CD4-positive, alpha-beta T cell treated with Interleukin-6 at 100 ng/mL for 8 hours (primary cell): ENCODE measurements at regions not wholly inside any gene's neighbourhood (a gene's known extent, or its start where the extent isn't known, plus 50 kb on each side); places are given as distances from the start of the nearest gene placed in this dataset.

ENCODE experiments used
- DNase-seq: peaks from one replicate; pipeline ENCODE4 v3.0.0-alpha.2; 2020; ENCODE audit warnings: mixed read lengths, low spot score

DNA sequence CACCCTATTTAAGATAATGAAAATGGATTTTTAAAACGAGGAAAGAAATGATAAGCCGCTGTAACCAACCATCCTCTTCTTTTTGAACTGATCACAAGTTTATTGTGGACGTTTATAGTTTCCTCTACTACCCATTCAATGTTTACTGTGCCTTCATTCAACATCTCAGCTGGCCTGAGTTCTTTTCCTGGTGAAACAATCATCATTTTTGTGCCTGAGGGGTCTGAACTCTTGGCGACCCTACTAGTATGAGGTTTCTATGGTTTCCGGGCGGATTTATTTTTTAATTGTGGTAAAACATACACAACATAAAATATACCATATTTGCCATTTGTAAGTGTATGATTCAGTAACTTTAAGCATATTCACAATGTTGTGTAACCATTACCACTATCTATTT lies 100.7 kb downstream of the SPRY1 start:
- no peak for DNase-seq

DNA sequence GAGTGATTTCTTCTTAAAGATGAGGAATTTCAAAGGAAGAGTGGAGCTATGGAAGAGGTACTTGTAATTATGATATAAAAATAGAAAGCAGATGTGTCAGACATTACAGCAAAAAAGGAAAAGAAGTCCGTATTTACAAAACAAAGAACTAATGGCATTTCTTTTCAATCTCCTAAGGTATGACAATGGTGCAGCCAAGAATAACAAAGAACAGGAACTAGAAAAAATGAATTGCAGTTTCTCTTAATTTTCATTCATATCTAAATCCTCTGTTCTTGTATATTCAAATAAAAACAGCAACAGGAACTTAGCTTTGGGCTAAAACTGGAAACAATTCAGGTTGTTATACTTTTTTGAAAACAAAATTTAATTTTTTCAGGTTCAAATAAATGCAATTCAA lies 105.1 kb downstream of the SPRY1 start:
- no peak for DNase-seq

DNA sequence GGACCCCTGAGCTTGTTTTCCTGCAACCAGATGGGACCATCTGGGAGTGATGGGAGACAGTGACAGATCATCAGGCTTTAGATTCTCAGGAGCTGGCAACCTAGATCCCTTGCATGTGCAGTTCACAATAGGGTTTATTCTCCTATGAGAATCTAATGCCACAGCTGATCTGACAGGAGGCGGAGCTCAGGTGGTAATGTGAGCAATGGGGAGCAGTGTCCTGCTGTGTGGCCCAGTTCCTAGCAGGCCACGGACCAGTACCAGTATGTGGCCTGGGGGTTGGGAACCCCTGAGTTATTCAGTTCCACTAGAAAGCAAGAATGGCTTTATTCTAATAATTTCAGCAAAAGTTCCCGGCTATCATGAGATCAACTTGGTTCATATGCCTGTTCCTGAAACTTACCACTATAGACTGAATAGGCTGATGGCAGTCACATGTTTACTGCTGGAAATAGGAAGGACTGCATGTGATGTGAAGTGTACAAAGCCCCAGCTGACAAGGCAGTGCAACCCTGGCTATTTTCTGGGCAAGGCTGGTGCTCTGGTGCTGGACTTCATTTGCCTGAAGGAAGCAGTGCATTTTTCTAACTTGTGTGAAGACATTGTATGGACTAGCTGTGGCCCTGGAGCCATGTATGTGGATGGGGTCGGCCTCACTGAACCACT lies 107.2 kb downstream of the SPRY1 start:
- no peak for DNase-seq

DNA sequence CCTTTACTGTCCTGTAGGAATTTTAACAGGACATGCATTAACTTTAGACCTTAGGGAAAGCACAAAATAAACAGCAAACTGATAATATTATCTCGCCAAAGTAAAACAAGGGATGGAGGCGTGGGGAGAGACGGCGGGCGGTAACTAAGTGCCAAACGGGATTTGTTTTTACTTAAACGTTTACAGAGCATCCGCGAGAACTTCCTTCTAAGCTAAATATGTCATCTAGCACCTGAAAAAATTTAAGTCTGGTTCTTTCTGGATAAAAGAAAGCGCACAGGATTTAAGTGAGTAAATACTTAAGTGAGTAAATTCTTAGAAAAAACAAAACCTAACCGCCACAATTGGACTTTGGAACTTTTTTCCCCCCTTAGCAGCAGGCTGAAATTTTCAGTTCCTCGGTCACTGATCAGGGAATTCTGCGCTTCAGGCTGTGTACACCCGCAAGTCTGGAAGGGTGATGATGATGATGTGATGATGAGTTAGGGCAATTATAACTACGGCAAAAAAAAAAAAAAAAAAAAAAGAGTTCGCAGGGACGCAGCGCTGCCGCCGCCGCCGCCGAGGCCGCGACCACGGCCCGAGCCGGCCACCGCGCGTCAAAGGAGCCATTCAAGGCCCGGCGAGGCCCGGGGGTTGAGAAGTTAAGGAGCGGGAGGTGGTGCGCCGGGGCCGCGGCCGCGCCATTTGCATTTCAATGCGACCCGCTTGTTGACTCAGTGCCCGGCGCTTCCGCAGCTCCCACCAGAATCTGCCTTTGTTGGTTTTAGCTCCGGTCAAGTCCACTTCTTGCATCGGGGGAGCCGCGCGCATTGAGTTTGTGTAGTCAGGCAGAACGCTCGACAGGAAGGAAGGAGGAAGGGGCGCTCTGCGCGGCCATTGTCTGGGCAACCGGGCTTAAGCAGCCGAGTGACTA lies 108.8 kb downstream of the SPRY1 start:
- no peak for DNase-seq

- no peak for DNase-seq
These were observed 109.6 kb downstream of the SPRY1 start for GRCh38 chr4:123506011-123506695.

DNA sequence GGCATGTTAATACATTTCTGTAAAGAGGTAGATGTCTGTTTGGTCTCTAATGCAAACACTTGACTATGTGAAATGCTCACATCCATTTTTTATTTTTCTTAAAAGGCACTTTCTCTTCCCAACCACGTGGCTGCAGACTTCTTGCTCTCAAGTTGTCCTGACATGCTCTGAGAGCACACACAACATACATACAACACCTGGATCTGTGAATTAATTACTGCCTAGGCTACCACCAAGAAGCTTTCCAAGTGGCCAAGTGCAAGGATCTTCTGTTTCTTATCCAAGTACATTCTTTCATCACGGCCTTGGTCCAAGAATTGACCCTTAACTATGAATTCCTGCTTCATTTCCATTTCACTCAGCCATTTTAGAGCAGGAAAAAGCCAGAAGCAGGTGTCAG lies 110.8 kb downstream of the SPRY1 start:
- DNase-seq: no peak

GRCh38 chr4:123510221-123510620 lies 113.6 kb downstream of the SPRY1 start:
- DNase-seq: no peak

GRCh38 chr4:123510659-123511058 lies 114.1 kb downstream of the SPRY1 start:
- DNase-seq: no peak

DNA sequence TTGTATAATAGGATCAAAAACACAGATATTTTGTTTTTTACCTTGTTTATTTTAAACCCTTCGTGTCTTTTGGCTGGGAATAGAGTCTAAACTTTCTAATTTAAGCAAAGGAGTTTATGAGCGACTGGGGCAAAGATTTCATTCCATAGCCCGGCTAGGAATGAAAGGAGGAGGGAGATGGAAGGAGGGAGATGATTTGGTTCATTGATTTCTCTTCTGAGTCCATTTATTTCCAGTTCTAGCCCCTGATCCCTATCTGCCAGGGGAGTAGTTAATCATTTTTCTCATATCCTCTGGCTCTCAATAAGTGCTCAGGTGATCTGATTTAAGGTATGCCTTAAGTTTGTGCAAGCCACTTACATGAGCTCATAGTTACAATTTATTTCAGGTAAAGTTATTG lies 120.0 kb downstream of the SPRY1 start:
- no peak for DNase-seq

- DNase-seq: no peak
These were observed 120.6 kb downstream of the SPRY1 start for GRCh38 chr4:123517176-123517575.

- DNase-seq: no peak
These were observed 121.4 kb downstream of the SPRY1 start for GRCh38 chr4:123517971-123518370.

GRCh38 chr4:123520325-123520724 lies 123.7 kb downstream of the SPRY1 start:
- DNase-seq: no peak

DNA sequence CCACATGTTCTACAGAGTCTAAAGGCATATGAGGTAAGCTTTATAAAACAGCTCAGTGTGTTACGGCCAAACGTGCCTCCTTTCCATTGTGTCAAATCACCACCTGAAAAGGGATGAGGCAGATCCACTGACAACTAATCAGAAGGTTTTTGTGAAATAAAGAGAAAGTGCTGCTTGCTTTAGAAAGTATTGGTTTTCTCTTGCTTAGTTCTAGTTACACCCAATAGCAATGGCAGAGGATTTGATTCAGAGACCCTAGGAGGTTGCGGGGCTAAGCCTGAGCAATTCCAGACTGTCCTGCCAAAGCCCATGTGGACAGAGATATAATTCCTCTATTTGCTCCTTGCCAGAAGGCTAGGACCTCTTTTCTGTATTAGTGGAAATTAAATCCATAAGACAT lies 125.5 kb downstream of the SPRY1 start:
- DNase-seq: no peak

DNA sequence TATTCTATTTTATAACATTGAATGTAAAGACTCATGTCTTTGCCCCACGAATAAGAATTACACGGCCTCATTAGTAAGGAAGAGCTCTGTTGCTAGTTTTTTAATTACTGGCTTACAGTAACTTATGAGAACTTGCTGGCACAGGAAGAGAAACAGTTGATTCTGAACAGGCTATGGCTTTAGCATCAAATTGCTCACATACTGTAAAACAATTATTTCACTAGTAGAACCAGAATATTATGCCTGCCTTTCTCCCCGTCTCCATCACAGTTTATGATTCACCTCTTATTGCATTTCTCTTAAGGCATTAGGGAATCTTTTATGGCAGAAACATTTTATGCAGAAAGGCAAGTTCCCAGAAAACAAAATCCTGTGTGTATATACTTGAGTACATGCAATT lies 126.1 kb downstream of the SPRY1 start:
- DNase-seq: no peak

DNA sequence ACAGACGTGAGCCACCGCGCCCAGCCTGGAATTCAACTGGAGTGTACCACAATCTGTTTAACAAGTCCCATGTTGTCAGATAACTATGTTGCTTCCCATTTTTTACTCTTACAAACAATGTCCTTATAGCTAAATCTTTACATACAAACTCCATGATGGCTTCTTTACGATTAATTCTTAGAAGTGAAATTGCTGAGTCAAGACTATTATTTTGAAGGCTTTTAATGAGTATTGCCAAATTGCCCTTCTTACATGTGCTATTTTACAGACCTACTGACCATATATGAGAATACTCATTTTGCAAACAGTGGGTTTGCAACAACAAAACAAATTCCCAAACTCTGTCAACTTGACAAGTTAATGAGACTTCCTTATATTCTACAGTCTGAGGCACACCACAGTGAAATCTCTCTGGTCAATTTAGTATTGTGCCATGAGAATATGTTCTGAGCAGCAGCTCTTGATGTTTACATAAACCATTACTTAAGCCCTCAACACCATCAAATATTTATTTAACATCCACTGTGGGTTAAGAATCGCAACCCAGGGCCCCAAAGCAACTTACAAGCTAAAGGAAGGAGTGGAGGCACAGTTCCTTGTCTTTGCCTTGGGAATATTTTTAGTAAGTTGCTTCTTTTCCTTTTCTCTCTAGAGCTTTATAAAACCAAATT lies 128.5 kb downstream of the SPRY1 start:
- no peak for DNase-seq

- DNase-seq: no peak
These were observed 129.9 kb downstream of the SPRY1 start for GRCh38 chr4:123526511-123526910.

GRCh38 chr4:123528501-123529277 lies 132.1 kb downstream of the SPRY1 start:
- no peak for DNase-seq

DNA sequence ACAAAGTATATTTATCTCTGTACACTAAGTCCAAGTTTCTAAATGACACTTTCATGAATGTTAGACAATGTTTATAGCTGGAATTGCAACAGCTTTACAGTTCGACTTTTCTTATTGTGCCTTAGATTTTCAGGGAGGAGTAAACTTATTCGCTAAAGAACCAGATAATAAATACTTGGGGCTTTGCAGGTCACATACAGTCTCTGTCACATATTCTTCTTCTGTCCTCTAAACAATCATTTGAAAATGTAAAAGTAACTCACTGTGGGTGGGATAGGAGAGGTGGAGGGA lies 132.6 kb downstream of the SPRY1 start:
- no peak for DNase-seq

GRCh38 chr4:123530357-123530756 lies 133.8 kb downstream of the SPRY1 start:
- no peak for DNase-seq

- no peak for DNase-seq
These were observed 138.6 kb downstream of the SPRY1 start for GRCh38 chr4:123535037-123535748.

DNA sequence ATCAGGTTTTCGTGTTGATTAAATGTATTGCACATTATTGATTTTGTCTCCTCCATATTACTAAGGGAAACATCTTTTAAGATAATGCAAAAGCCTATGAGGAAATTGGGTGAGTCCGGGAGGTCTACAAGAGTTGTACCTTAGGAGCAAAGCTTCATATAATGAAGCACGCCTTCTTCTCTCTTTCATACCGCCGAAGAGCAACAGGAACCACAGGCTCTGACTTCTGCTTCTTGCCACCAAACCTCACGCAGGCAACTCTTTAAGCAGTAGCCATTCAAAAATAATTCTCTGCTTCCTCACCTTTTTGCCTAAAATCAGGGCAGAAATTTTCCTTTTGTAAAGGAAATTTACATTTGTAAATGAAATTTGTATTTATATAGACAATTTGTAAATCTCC lies 139.6 kb downstream of the SPRY1 start:
- no peak for DNase-seq
